ENCODE measurements at regions not wholly inside any gene's neighbourhood (a gene's known extent, or its start where the extent isn't known, plus 50 kb on each side); places are given as distances from the start of the nearest gene placed in this dataset.

DNA sequence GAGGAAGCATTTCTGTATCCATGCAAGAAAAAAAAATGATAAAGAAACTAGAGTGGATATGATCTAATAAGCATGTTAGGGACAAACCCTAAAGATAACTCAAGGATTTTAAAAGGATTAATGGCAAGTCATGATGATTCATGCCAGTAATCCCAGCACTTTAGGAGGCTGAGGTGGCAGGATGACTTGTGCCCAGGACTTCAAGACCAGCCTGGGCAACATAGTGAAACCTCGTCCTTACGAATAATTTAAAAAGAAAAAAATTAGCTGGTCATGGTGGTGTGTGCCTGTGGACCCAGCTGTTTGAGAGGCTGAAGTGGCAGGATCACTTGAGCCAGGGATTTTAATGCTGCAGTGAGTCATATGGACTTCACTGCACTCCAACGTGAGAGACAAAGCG is 145.5 kb upstream of the BLID start:
- no peak for ATAC-seq
- H3K27ac Mint-ChIP-seq: no peak overlapping the region
- Histone ChIP-seq H3K36me3 (ENCODE audit: control insufficient read depth, insufficient read depth, low read length) (no peaks in the 10 kb centered on the region), H3K27me3 (ENCODE audit: control insufficient read depth, insufficient read depth, low read length) (peaks cover 1% of the 10 kb centered on the region), H3K4me1 (ENCODE audit: control insufficient read depth, insufficient read depth, low read length) (no peaks in the 10 kb centered on the region), H3K4me3 (ENCODE audit: low read length) (no peak overlapping the region), H3K27ac (ENCODE audit: low read length) (no peak overlapping the region), H3K9me3 (ENCODE audit: control insufficient read depth, insufficient read depth, low read length) (no peaks in the 10 kb centered on the region)
- 96% methylated on average over 2 of the region's 4 CpGs for WGBS (ENCODE audit: insufficient coverage)
- H3K9me3 Mint-ChIP-seq: peaks cover 0 to 2% of the 10 kb centered on the region in 2 donors
- no peak overlapping the region for H3K4me3 Mint-ChIP-seq
- DNase-seq: no peak
- intact Hi-C loops (cut with micrococcal nuclease): no loop called here
- H3K27me3 Mint-ChIP-seq (ENCODE audit: low read depth in 2 of 2): peaks cover 0 to 14% of the 10 kb centered on the region in 2 donors
- TF ChIP-seq, protein P1, sequence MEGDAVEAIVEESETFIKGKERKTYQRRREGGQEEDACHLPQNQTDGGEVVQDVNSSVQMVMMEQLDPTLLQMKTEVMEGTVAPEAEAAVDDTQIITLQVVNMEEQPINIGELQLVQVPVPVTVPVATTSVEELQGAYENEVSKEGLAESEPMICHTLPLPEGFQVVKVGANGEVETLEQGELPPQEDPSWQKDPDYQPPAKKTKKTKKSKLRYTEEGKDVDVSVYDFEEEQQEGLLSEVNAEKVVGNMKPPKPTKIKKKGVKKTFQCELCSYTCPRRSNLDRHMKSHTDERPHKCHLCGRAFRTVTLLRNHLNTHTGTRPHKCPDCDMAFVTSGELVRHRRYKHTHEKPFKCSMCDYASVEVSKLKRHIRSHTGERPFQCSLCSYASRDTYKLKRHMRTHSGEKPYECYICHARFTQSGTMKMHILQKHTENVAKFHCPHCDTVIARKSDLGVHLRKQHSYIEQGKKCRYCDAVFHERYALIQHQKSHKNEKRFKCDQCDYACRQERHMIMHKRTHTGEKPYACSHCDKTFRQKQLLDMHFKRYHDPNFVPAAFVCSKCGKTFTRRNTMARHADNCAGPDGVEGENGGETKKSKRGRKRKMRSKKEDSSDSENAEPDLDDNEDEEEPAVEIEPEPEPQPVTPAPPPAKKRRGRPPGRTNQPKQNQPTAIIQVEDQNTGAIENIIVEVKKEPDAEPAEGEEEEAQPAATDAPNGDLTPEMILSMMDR (IDR thresholded peaks at IDR 0.05): no peak
- no peaks in the 10 kb centered on the region for H3K4me1 Mint-ChIP-seq
- H3K36me3 Mint-ChIP-seq: no peaks in the 10 kb centered on the region

DNA sequence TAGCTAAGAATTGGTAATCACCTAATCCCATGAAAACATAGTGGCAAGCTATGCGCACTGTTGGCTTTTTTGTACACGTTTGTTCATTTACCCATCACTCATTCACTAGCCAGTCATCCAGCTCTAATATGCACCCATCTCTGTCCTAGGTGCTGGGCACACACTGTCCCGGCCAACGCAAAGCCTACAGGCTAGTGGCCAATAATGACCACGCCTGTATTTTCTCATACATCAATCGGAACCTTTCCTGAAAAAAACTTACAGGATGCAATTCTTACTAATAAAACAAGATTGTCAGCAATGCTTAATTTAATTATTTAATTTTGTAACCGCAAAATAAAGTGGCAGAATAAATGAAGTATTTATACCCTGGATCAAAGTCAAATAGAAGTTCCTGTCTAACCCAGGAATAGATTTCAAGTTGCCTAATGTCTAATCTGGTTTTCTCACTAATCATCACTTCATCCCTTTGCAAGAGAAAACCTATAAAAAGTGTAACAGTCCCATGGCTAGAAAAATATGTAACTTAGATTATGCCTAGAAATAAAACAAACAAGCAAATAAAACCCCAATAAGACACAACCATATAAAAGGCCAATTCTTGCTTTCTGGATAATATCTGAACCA is 143.3 kb upstream of the BLID start:
- no peaks in the 10 kb centered on the region for H3K36me3 Mint-ChIP-seq
- no peak overlapping the region for H3K4me3 Mint-ChIP-seq
- Histone ChIP-seq H3K4me3 (ENCODE audit: low read length) (no peak overlapping the region), H3K27ac (ENCODE audit: low read length) (no peak overlapping the region), H3K36me3 (ENCODE audit: control insufficient read depth, insufficient read depth, low read length) (no peaks in the 10 kb centered on the region), H3K4me1 (ENCODE audit: control insufficient read depth, insufficient read depth, low read length) (no peaks in the 10 kb centered on the region), H3K9me3 (ENCODE audit: control insufficient read depth, insufficient read depth, low read length) (peaks cover 5% of the 10 kb centered on the region), H3K27me3 (ENCODE audit: control insufficient read depth, insufficient read depth, low read length) (peaks cover 2% of the 10 kb centered on the region)
- 86% methylated on average over 6 of the region's 7 CpGs for WGBS (ENCODE audit: insufficient coverage)
- H3K27ac Mint-ChIP-seq: no peak overlapping the region
- no peaks in the 10 kb centered on the region for H3K4me1 Mint-ChIP-seq
- H3K9me3 Mint-ChIP-seq: peaks cover 0 to 2% of the 10 kb centered on the region in 2 donors
- intact Hi-C loops (cut with micrococcal nuclease): no loop called here
- DNase-seq (no peak), ATAC-seq (no peak)
- TF ChIP-seq, protein P1 (IDR thresholded peaks at IDR 0.05): no peak
- peaks cover 3 to 13% of the 10 kb centered on the region in 2 donors for H3K27me3 Mint-ChIP-seq (ENCODE audit: low read depth in 2 of 2)

DNA sequence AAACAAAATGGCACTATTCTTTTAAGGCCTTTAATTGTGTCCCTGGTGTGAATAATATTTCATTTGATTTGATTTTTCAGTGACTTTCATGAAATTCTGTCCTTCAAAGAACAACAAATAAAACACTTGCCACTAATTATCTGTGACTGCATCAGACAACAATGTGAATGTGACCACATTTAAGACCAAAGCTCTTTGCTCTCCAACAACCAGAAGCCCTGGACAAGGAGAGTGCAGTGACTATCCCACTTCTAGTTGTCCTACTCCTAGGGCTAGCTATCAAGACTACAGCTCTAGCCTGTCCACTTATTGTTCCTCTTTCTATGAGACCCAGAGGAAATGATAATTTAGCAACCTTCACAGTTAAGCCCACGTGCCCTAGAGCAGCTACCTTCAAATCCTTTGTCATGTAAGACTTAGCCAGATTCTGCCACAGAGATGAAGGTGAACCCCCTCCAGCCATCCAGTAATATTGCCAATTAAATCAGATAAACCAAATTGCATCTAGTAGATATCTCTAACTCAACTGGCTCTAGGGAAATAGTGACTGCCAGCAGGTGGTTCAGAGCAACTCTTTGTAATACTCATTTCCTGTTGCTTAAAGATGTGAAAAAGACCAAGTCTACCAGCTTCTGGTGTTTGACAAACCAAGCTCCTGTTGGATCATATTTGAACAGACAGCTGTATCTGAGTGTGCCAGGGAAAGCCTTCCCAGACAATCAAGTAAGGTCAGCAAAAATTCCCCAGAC is 142.6 kb upstream of the BLID start:
- Histone ChIP-seq H3K36me3 (ENCODE audit: control insufficient read depth, insufficient read depth, low read length) (no peaks in the 10 kb centered on the region), H3K4me3 (ENCODE audit: low read length) (no peak overlapping the region), H3K4me1 (ENCODE audit: control insufficient read depth, insufficient read depth, low read length) (no peaks in the 10 kb centered on the region), H3K27me3 (ENCODE audit: control insufficient read depth, insufficient read depth, low read length) (peaks cover 2% of the 10 kb centered on the region), H3K9me3 (ENCODE audit: control insufficient read depth, insufficient read depth, low read length) (peaks cover 5% of the 10 kb centered on the region), H3K27ac (ENCODE audit: low read length) (no peak overlapping the region)
- Mint-ChIP-seq H3K27ac (no peak overlapping the region), H3K4me3 (no peak overlapping the region), H3K36me3 (no peaks in the 10 kb centered on the region), H3K27me3 (ENCODE audit: low read depth in 2 of 2) (peaks cover 3 to 13% of the 10 kb centered on the region in 2 donors), H3K4me1 (no peaks in the 10 kb centered on the region), H3K9me3 (peaks cover 0 to 2% of the 10 kb centered on the region in 2 donors)
- peak in 1 of 3 donors; percentile 39 for ATAC-seq
- intact Hi-C loops (cut with micrococcal nuclease): no loop called here
- 10% methylated on average over 1 of the region's 1 CpG for WGBS (ENCODE audit: insufficient coverage)
- TF ChIP-seq, protein P1 (IDR thresholded peaks at IDR 0.05): no peak
- no peak for DNase-seq

Data from natural killer cell (primary cell).